NCI-H748 treated with DMSO at 0.1 percent for 48 hours (cell line): ENCODE measurements at regions not wholly inside any gene's neighbourhood (a gene's known extent, or its start where the extent isn't known, plus 50 kb on each side); places are given as distances from the start of the nearest gene placed in this dataset.
"Not testable (repeated sequence)": the region's sequence is repeated elsewhere in the genome, so short reads cannot be mapped to it uniquely, and the experiment has no call there.

ENCODE experiments used
- DNase-seq: peaks from one replicate; lab custom pipeline; 2025; lab: John Stamatoyannopoulos, UW

- DNase-seq = no peak
Measured at GRCh38 chr11:23236826-23237555, 376.7 kb upstream of the CCDC179 start.

- DNase-seq = no peak
Measured at GRCh38 chr11:23252426-23252825, 392.2 kb upstream of the CCDC179 start.

- no peak for DNase-seq
Measured at GRCh38 chr11:23257088-23257487, 396.8 kb upstream of the CCDC179 start.

GRCh38 chr11:23257556-23257955 lies 397.3 kb upstream of the CCDC179 start:
- DNase-seq = no peak

- DNase-seq = no peak
Measured at GRCh38 chr11:23263466-23263865, 403.2 kb upstream of the CCDC179 start.

- DNase-seq = no peak
Measured at GRCh38 chr11:23272095-23272494, 411.8 kb upstream of the CCDC179 start.

GRCh38 chr11:23278121-23278520 lies 417.8 kb upstream of the CCDC179 start:
- no peak for DNase-seq

GRCh38 chr11:23280088-23280487 lies 419.8 kb upstream of the CCDC179 start:
- DNase-seq = no peak

- DNase-seq = no peak
Measured at GRCh38 chr11:23283666-23284065, 423.4 kb upstream of the CCDC179 start.

- DNase-seq = no peak
Measured at GRCh38 chr11:23284631-23285030, 424.4 kb upstream of the CCDC179 start.

GRCh38 chr11:23288003-23288783 lies 427.9 kb upstream of the CCDC179 start:
- DNase-seq = no peak

- no peak for DNase-seq
Measured at GRCh38 chr11:23295241-23295640, 435.0 kb upstream of the CCDC179 start.

- DNase-seq = no peak
Measured at GRCh38 chr11:23308041-23308440, 447.8 kb upstream of the CCDC179 start.

GRCh38 chr11:23310276-23310675 lies 450.0 kb upstream of the CCDC179 start:
- no peak for DNase-seq

GRCh38 chr11:23311986-23312940 lies 452.0 kb upstream of the CCDC179 start:
- DNase-seq = no peak

GRCh38 chr11:23313001-23313400 lies 452.7 kb upstream of the CCDC179 start:
- DNase-seq = no peak

GRCh38 chr11:23314162-23314561 lies 453.9 kb upstream of the CCDC179 start:
- no peak for DNase-seq

- DNase-seq = no peak
Measured at GRCh38 chr11:23315286-23315685, 455.0 kb upstream of the CCDC179 start.

- no peak for DNase-seq
Measured at GRCh38 chr11:23317816-23318215, 457.5 kb upstream of the CCDC179 start.

- no peak for DNase-seq
Measured at GRCh38 chr11:23318670-23319069, 458.4 kb upstream of the CCDC179 start.

GRCh38 chr11:23320131-23320530 lies 459.9 kb upstream of the CCDC179 start:
- DNase-seq = no peak

- not testable (repeated sequence) for DNase-seq
Measured at GRCh38 chr11:23335586-23335985, 475.3 kb upstream of the CCDC179 start.
